GM21576 (cell line): ENCODE measurements at regions not wholly inside any gene's neighbourhood (a gene's known extent, or its start where the extent isn't known, plus 50 kb on each side); places are given as distances from the start of the nearest gene placed in this dataset.
"Not testable (repeated sequence)": the region's sequence is repeated elsewhere in the genome, so short reads cannot be mapped to it uniquely, and the experiment has no call there.

Experiments
- ATAC-seq: cut with Tn5 transposase; IDR thresholded peaks from one replicate; pipeline ENCODE4 v1.9.1; 2021; ENCODE audit warnings: mild to moderate bottlenecking, moderate library complexity; ENCODE audit not compliant: unreplicated experiment

DNA sequence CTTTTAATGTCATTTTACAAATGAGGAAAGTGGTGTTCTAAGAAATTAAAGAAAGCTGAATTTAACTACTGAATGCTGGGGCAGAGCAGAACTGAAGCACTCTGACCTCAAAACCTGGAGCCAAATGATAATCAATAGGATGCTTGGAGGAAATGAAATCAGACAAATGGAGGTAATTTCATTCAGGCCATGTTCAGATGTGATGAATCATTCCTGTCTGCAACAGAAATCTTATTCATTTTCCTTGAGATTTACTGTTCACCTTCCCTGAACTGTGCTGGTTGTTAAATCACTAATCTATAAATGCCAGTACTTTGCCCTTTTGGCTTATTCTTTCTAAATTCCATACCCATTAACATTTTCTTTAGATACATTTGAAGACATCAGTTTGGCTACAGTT, 85.6 kb upstream of the SNX7 start:
- no peak for ATAC-seq

DNA sequence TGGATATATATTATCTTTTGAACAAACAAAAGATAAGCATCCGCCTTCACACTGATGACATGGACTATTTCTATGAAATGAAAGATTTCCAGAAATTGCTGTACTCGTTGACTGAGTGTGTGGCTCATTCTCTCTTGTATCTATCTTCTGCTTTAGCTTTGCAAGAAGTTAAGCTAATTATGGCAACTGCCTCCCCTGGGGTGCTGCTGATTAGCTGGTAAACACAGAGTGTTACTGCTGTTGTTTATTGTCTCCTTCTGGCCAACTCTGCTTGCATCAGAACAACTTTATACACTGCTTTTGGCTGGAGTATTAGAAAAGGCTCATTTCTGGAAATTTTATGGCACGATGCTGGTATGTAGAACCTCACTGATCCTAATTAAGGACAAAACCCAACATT, 95.6 kb upstream of the SNX7 start:
- no peak for ATAC-seq

DNA sequence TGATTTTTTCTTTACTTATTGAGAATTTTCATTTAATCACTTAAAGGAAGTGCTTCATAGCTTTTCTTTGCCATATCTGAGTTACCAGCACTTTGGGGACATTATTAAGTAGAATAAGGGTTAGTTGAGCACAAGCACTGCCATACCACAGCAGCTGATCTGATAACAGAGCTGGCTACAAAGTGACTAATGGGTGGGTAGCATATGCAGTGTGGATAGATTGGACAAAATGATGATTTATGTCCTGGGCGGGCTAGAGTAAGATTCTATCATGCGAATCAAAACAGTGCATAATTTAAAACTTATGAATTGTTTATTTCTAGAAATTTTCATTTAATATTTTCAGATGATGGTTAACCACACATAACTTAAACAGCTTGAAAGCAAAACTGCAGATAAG, 102.2 kb upstream of the SNX7 start:
- no peak for ATAC-seq

DNA sequence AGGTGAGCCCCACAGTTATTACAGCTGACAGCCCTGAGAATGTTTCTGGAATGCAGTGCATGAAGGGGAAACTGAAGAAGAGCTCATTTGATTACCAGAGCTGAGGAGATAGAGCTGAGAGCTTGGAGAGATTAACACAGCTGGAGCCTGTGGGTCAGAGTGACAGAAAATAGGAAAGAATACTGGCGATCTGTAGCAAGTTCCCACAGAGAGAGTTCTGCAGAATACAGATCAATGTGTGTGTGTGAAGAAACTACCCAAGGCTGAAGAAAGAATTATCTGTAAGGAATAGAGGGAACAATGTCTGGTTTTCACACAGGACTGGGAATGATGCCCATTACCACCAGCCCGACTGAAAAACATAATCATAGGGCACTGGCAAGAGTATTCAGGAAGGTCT, 103.6 kb upstream of the SNX7 start:
- ATAC-seq = no peak

DNA sequence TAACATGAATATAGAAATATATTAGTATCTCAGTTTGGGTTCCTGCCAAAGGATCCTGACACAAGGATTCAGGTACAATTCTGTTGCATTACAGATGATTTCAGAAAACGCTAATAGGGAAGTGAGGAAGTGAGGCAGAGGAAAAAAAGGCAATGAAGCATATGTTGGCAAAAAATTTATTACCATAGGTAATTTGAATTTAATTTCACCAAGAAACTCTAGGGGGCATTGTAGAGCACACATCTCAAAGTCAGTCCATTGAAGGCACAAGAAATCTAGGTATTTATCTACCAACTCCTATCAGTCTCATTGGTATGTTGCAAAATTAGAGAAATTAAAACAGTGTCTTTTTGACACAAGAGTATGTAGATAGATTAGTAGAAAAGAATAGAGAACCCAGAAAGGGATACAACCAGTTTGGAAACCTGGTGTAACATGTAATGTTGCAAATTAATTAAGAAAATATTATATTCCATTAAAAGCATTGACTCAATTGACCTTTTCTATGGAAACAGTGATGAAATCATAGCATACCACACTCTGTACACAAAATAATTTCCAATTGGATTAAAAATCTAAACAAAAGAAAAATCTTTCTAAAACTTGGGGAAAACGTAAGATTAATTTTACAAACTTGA, 104.9 kb upstream of the SNX7 start:
- ATAC-seq = no peak

DNA sequence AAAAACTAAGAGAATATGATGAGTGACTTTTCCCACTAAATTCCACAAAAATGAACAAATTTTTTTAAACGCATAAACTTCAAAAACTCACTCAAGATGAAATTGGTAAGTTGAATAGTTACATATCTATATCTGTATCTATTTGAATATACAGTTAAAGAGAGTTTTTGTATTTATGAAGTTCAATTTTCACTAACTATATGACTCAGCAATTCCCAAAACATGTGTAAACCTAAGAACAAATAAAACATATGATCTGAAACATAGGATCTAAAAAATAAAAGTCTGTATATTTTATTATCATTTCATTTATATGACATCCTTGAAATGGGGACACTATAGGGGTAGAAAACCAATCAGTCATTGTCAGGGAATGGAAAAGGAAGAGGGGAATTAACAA, 105.7 kb upstream of the SNX7 start:
- ATAC-seq = no peak

DNA sequence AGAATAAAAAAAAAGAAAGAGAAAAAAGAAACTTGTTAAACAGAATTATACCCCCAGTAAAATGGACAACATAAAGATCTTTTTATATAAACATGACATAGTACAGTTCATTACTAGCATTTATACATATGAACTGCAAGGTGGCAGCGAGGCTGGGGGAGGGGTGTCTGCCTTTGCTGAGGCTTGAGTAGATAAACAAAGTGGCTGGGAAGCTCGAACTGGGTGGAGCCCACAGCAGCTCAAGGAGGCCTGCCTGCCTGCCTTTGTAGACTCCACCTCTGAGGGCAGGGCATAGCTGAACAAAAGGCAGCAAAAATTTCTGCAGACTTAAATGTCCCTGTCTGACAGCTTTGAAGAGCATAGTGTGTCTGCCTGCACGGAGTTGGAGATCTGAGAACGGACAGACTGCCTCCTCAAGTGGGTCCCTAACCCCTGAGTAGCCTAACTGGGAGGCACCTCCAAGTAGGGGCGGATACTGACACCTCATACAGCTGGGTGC, 108.9 kb upstream of the SNX7 start:
- not testable (repeated sequence) for ATAC-seq

DNA sequence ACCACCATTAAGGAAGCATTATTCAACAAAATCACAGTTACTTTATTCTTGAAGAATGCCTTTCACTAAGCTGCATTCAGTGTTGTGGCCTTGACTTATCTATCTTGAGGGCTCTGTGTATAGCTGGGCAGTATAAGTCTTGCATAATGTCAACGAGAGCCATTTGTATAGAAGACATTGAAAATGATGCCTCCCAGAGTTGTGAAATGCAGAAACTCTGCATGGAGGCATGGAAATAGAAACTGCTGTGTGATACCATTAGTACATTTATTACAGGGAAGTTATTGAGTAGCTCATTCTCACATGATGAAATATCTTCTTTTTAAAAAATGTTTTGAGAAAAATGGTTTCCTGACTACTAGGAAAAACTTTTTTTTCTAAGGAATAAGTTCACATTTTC, 111.4 kb upstream of the SNX7 start:
- ATAC-seq = no peak

DNA sequence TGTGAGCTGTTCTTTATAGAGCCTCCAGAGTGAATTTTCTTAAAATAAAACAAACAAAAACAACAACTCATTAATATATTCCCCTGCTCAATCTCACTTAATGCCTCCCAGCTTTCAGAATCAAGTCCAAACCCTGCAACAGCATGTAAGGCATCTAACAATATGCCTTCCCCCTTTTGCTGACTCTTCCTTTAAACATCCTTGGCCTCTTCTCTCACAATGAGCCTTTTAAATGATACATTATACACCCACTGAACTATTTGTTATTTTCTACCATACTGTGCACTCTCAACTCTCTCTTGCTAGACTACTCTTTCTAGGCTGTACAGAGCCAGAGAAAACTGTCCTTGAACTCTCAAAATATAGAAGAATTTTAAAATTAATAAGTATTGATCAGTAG, 115.2 kb upstream of the SNX7 start:
- no peak for ATAC-seq

DNA sequence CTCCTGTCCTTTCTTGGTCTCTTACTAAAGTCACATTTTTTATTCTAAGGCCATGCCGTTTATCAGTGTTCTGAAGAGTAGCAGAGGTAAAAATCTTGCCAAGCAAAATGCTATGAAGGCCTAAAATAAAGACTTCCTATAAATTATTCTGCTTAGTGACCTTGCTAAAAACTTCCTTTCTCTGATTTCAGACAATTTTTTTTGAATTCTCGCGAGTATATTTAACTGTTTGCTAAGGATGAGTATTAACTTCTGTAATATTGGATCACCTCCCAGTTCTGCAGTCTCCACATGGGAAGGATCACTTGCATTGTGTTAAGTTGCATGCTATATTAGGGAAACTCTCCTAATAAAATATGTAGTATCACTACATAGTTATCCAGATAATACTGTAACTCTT, 123.4 kb upstream of the SNX7 start:
- ATAC-seq = no peak

DNA sequence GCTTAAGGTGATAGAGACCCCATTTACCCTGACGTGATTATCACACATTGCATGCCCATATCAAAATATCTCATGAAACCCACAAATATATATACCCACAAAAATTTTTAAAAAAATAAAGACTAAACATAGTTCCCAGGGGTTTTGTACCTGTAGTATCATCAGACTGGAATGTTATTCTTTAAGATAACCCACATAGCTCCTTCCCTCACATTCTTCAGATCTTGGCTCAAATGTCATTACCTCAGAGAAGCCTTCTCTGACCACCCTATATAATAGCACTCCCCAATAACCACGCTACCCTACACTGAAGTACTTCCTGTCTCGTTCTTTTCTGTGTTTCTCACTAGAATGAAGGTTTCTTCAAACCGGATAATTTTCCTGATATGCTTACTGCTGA, 138.3 kb upstream of the SNX7 start:
- no peak for ATAC-seq

DNA sequence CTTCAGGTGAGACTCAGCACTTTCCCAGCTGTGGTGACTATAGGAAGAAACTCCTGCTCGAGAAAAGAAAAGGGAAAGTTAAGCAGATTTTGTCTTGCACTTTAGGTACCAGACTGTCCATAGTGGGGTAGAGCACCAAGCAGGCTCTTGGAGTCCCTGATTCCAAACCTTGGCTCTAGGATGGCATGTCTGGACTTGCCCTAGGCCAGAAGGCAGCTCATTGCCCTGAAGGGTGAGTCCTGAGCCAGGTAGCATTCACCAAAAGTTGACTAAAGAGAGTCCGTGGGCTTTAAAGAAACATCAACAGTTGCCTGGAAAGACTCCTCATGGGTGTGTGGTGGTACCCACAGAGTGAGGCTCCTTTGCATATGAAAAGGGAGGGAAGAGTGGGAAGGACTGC, 145.2 kb upstream of the SNX7 start:
- ATAC-seq = no peak

DNA sequence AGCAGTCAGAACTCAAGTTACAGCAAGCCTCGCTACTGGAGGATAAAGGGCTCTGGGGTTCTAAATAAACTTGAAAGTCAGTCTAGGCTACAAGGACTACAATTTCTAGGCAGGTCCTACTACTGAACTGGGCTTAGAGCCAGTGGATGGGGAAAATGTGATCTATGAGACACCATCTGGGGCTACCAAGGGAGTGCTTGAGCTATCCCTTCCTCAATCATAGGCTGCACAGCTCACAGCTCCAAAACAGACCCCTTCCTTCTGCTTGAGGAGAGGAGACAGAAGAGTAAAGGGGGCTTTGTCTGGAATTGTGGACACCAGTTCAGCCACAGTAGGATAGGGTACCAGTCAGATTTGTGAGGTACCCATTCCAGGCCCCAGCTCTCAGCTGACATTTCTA, 145.8 kb upstream of the SNX7 start:
- ATAC-seq = no peak

DNA sequence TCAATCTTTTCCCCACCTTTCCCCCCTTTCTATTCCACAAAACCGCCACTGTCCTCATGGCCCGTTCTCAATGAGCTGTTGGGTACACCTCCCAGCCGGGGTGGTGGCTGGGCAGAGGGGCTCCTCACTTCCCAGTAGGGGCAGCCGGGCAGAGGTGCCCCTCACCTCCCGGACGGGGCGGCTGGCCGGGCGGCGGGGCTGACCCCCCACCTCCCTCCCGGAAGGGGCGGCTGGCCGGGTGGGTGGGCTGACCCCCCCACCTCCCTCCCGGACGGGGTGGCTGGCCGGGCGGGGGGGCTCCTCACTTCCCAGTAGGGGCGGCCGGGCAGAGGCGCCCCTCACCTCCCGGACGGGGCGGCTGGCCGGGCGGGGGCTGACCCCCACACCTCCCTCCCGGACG, 149.3 kb upstream of the SNX7 start:
- not testable (repeated sequence) for ATAC-seq

DNA sequence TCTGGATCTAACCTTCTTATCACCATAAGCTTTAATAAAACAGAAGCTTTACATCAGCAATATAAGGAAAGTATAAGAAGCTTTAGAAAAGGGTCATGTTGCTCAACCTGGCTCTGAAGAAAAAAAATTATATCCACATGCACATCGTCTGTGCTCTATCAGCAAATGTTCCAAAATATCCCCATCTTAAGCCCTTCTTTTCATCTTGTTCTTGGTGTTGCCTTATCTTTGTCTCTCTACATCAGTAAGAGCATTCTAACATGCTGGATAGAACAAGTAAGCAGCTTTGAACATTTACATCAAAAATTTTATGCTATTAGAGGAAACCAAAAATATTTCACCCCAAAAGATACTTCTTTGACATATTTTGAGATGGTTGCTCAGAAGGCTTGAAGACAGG, 157.8 kb upstream of the SNX7 start:
- ATAC-seq = no peak

DNA sequence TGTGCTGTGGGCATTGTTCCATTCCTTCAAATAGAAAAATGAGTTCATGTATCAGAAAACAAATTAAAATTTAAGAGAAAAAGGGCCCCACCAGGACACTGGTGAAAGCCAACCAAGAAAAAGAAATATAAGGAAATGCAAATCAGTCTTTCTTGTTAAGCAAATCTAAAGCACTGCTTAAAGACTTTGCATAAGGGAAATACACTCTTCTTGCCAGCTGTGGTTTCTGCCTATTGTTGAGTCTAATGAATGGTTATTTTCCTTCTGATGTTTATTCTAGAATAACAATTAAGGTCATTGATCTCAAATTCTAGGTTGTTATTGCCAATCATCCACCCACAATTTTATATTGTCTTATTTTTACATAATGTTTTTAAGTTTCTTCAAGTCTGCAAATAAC, 158.6 kb upstream of the SNX7 start:
- ATAC-seq = no peak

DNA sequence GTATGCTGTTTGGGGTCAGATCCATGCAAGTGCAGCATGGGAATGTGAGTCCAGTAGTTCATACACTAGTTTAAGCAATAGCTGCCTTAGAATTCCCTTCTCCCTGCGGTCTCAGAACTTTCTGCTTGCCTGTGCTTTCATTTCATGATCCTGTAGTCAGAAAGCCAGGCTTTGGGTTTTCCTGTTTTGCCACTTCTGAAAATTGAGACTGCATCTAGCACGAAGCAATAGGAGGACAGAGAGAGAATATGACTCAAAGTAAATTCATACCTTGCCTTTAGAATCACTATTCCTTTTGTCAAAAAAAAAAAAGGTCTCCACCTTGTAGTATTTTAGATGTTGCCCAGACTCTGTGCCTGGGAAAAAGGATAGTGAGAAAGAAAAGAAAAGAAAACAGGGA, 161.2 kb upstream of the SNX7 start:
- ATAC-seq = no peak

DNA sequence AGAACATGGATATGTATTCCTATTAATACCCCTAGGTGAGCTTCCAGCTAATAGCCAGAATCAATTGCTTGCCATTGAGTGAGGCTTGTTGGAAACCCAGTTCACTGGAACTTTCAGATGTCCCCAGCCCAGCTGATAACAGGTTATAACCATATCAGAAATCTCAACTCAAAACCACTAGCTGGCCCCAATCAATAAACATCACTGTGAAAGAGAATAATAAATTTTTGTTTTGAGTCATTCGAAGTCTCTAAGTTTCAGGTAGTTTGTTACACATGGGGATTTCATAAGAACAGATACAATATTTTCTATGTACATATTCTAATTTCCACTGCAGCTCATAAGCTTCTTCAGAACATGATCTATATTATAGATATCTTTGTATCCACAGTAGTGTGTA, 162.9 kb upstream of the SNX7 start:
- no peak for ATAC-seq

DNA sequence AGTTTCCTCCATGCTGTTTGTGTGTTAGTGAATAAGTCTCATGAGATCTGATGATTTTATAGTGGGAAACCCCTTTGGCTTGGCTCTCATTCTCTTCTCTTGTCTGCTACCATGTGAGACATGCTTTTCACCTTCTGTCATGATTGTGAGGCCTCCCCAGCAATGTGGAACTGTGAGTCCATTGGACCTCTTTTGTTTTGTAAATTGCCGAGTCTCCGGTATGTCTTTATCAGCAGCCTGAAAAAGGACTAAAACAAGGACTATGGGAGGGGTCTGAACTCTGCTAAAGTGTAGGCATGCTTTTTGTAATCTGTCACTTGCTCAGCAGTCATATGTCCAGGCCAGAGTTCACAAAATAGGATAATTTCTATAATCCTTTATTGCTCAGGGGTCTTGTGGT, 164.0 kb upstream of the SNX7 start:
- ATAC-seq = no peak

DNA sequence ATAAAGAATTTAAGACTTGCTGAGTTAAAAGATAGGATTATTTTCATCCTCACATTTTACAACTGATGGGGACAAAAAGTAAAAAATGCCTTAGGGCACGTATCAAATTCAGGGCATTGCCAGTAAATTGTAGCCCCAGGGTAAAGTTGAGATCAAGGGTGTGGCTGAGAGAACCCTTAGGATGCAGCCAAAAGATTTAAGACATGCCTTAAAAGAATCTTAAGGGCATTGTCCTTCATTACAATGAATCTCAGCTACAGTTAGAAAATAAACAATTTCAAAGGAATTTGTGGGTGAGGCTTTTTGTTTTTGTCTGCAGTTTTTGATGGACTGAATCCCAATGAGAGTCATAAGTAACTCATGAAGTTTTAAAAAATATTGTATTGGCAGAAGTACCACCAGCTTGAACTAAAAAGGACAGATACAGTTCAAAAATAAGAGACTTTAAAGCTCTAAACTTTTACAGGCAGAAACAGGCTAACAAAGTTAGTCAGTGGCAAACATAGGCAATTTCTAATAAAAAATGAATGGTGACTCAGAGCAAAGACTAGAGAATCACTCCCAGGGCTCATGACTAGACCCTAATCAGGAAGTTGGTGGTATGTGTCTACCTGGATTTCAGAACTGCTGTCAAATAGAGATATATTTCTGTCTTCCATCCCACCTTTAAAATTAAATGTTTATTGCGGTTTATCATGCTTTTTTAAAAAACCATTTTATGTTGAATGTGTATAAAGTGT, 165.1 kb upstream of the SNX7 start:
- no peak for ATAC-seq

DNA sequence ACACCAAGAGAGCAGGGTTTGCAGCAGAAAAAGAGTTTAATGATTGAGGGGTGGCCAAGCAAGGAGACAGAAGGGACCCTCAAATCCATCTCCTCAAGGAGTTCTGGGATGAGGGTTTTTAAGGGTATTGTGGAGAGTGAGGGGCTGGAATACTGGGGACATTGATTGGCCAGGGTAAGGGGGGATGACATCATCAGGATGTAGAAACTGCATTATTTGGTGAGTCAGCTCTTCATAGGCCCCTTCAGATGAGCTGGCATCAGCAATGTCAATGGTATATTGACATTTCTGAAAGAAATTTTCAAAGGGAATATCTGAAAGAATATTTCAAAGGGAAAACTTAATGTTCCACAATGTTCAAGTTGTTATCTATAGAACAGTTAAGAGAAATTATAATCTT, 168.1 kb upstream of the SNX7 start:
- ATAC-seq = no peak

DNA sequence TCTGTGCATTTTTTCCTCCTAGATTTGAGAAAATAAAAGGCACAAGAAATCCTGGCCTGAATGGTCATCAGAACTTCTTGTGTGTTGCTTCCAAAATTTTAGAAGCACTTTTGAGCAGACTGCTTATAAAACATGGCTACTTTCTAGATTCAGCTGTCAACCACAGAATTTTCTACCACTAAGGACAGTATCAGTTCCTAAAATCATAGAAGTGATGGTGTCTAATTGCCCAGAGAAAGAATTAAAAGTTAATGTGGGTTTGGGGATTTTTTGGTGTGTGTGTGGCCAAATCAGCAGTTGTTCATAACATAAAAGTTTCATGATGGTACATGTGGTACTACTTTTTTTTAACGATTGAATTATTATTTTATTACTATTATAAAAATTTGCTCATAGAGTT, 171.4 kb upstream of the SNX7 start:
- ATAC-seq = no peak

DNA sequence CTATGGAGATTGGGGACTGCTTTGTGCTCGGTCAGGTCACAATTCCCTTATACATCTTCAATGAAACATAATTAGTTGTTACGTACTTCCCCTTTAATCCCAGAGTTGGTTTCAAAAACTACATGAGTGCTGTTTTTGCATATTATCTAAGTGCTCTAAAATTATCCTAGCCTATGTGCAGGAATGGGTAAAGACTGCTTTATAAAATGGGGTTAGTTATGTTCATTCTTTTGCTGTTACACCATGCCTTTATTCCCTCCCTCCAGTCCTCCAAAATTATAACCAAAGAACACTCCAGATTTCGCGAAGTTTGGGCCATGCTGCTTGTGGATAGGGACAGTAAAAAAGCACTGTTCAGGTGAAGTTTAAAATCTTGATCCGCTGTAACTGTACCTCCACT, 173.9 kb upstream of the SNX7 start:
- no peak for ATAC-seq
